B cell (primary cell): ENCODE measurements at regions not wholly inside any gene's neighbourhood (a gene's known extent, or its start where the extent isn't known, plus 50 kb on each side); places are given as distances from the start of the nearest gene placed in this dataset.

Experiments used
- ATAC-seq: fragments of 200-7000 bp; cut with Tn5 transposase; one replicate; pipeline ENCODE4 v1.10.0; 2021; ENCODE audit warnings: low read depth, mild to moderate bottlenecking, moderate number of reproducible peaks, moderate library complexity
- CTCF ChIA-PET: fragments of 350-600 bp; sonication (Branson Sonifier 250); formaldehyde crosslinking; loops from one replicate; lab custom pipeline; 2021; ENCODE audit warnings: antibody characterized with exemption, inconsistent platforms; lab: Charles Lee
- POLR2A ChIA-PET: fragments of 350-600 bp; sonication (Branson Sonifier 250); formaldehyde crosslinking; loops from one replicate; lab custom pipeline; 2021; ENCODE audit warnings: antibody characterized with exemption; lab: Charles Lee
- DNase-seq: peaks from one replicate; pipeline ENCODE4 v3.0.0; 2013
- H2AFZ ChIP-seq: 2 replicates; pipeline ENCODE4 v1.6.1; 2012; ENCODE audit warnings: mild to moderate bottlenecking, low read depth, low read length; ENCODE audit not compliant: insufficient read depth, poor library complexity, severe bottlenecking
- H3K27ac ChIP-seq, 2 donors: 1 replicate in 1 of 2; 2 replicates in 1 of 2; pipeline ENCODE4 v1.5.1; 2012 to 2013; ENCODE audit warnings: low read length in 2 of 2, mild to moderate bottlenecking in 2 of 2, moderate library complexity in 1 of 2
- H3K27me3 ChIP-seq, 4 experiments: fragments of 200-600 bp in 1 of 4; sonication (generic) in 1 of 4; replicated peaks in 1 of 4; 1 replicate in 2 of 4; 2 replicates in 2 of 4; pipeline versions ENCODE4 v1.6.1 to v1.7.0; 2013 to 2016; ENCODE audit warnings: low read length in 3 of 4, mild to moderate bottlenecking in 2 of 4, mixed read lengths in 1 of 4, moderate library complexity in 1 of 4; ENCODE audit not compliant: insufficient read depth in 4 of 4, control insufficient read depth in 3 of 4; ENCODE audit errors: control extremely low read depth in 1 of 4
- H3K36me3 ChIP-seq, 2 experiments: replicated peaks in 1 of 2; 1 replicate in 1 of 2; 2 replicates in 1 of 2; pipeline versions ENCODE4 v1.6.1 to v1.7.1; 2013; ENCODE audit warnings: low read length in 1 of 2; ENCODE audit not compliant: insufficient read depth in 2 of 2, control insufficient read depth in 1 of 2; ENCODE audit errors: control extremely low read depth in 1 of 2, extremely low read depth in 1 of 2
- H3K4me1 ChIP-seq, 2 donors: fragments of 200-600 bp in 1 of 2; sonication (generic) in 1 of 2; 1 replicate in 1 of 2; 2 replicates in 1 of 2; pipeline versions ENCODE4 v1.5.1 to v1.6.1; 2013 to 2017; ENCODE audit warnings: low read length in 2 of 2; ENCODE audit not compliant: control insufficient read depth in 2 of 2, insufficient read depth in 2 of 2
- H3K4me2 ChIP-seq: replicated peaks from 2 replicates; pipeline ENCODE3; 2012; ENCODE audit warnings: mild to moderate bottlenecking, low read depth, low read length; ENCODE audit not compliant: poor library complexity, severe bottlenecking
- H3K4me3 ChIP-seq, 5 experiments: fragments of 200-600 bp in 1 of 5; sonication (generic) in 1 of 5; 1 replicate in 3 of 5; 2 replicates in 2 of 5; pipeline versions ENCODE4 v1.5.1 to v1.7.0; 2011 to 2016; ENCODE audit warnings: low read length in 4 of 5, mild to moderate bottlenecking in 4 of 5, low read depth in 2 of 5, control low read depth in 1 of 5, moderate library complexity in 1 of 5; ENCODE audit not compliant: insufficient read depth in 1 of 5; ENCODE audit errors: control extremely low read depth in 1 of 5, extremely low read depth in 1 of 5
- H3K79me2 ChIP-seq: fragments of 200-600 bp; sonication (generic); one replicate; pipeline ENCODE4 v1.6.0; 2016; ENCODE audit warnings: low read length; ENCODE audit not compliant: control insufficient read depth, insufficient read depth
- H3K9ac ChIP-seq: fragments of 200-600 bp; sonication (generic); 2 replicates; pipeline ENCODE4 v1.6.1; 2017; ENCODE audit warnings: mild to moderate bottlenecking, low read length, moderate library complexity
- H3K9me3 ChIP-seq, 3 donors: one replicate each; pipeline versions ENCODE4 v1.6.1 to v1.7.1; 2013; ENCODE audit warnings: low read length in 2 of 3; ENCODE audit not compliant: control insufficient read depth in 2 of 3, insufficient read depth in 1 of 3; ENCODE audit errors: control extremely low read depth in 1 of 3
- H4K20me1 ChIP-seq: 2 replicates; pipeline ENCODE4 v1.6.0; 2012; ENCODE audit warnings: mild to moderate bottlenecking, low read length; ENCODE audit not compliant: insufficient read depth, control insufficient read depth, poor library complexity, severe bottlenecking
- H3K27ac Mint-ChIP-seq: one replicate; pipeline ENCODE4 v1.8.0; 2021; ENCODE audit warnings: mixed read lengths
- H3K27me3 Mint-ChIP-seq: one replicate; pipeline ENCODE4 v1.8.0; 2021; ENCODE audit warnings: mixed read lengths
- H3K4me1 Mint-ChIP-seq: one replicate; pipeline ENCODE4 v1.8.0; 2021; ENCODE audit warnings: mixed read lengths
- H3K4me3 Mint-ChIP-seq: one replicate; pipeline ENCODE4 v1.8.0; 2021; ENCODE audit warnings: mixed read lengths
- H3K9me3 Mint-ChIP-seq: one replicate; pipeline ENCODE4 v1.8.0; 2022; ENCODE audit warnings: mixed read lengths; ENCODE audit not compliant: insufficient read depth
- EZH2 ChIP-seq: IDR thresholded peaks from 2 replicates; pipeline ENCODE4 v1.6.1; 2012; ENCODE audit warnings: borderline replicate concordance, low read depth, mild to moderate bottlenecking, moderate library complexity, low read length; ENCODE audit not compliant: insufficient read depth, poor library complexity, severe bottlenecking
- WGBS: methylation state at CpG from one replicate; pipeline ENCODE4 v1.1.5; 2013; ENCODE audit warnings: missing lambda C conversion rate; ENCODE audit not compliant: insufficient coverage; 5-methylcytosine and 5-hydroxymethylcytosine counted together
- intact Hi-C: fragments of 100-400 bp; cut with micrococcal nuclease; formaldehyde crosslinking; loops from one replicate; pipeline ENCODE4 v1.10.0; 2022
- TF ChIP-seq, protein P1 (sequence below): fragments of 200-600 bp; IDR thresholded peaks from one replicate; pipeline ENCODE4 v1.8.0; 2022; ENCODE audit warnings: antibody characterized with exemption, mild to moderate bottlenecking

DNA sequence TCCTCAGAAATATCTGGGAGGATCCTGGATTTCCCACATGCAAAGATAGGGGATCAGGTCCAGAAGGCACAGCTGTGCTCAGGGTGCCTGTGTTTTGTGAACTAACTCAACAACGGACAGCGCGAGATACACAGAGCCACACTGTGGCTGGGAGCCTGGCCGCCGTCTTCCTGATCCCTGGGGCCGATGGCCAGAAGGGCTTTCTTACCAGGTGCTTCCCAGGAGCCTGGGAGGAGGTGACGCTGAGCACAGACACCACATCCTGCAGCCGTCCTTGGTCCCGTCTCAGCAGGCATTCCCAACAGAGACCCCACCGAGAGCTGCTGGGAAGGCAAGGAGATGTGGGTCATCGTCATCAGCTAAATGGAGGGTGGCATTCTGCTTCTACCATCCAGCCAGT lies 144.6 kb upstream of the AFDN start:
- no peaks in the 10 kb centered on the region for H3K79me2 ChIP-seq
- DNase-seq (no peak), ATAC-seq (no peak)
- no peak overlapping the region for H3K4me2 ChIP-seq
- no peak overlapping the region for H3K4me3 Mint-ChIP-seq
- peaks cover 17% of the 10 kb centered on the region for H3K4me1 Mint-ChIP-seq
- H3K4me3 ChIP-seq = no peak overlapping the region
- no peaks in the 10 kb centered on the region for H3K9me3 Mint-ChIP-seq
- H3K27ac Mint-ChIP-seq = no peak overlapping the region
- H4K20me1 ChIP-seq = no peaks in the 10 kb centered on the region
- POLR2A ChIA-PET = no interaction called here
- H3K27me3 ChIP-seq = peaks cover 0 to 53% (median 9%) of the 10 kb centered on the region in 4 experiments
- no peak overlapping the region for H3K27ac ChIP-seq
- peaks cover 0 to 13% (median 0%) of the 10 kb centered on the region in 3 donors for H3K9me3 ChIP-seq
- H3K9ac ChIP-seq = no peak overlapping the region
- TF ChIP-seq, protein P1, sequence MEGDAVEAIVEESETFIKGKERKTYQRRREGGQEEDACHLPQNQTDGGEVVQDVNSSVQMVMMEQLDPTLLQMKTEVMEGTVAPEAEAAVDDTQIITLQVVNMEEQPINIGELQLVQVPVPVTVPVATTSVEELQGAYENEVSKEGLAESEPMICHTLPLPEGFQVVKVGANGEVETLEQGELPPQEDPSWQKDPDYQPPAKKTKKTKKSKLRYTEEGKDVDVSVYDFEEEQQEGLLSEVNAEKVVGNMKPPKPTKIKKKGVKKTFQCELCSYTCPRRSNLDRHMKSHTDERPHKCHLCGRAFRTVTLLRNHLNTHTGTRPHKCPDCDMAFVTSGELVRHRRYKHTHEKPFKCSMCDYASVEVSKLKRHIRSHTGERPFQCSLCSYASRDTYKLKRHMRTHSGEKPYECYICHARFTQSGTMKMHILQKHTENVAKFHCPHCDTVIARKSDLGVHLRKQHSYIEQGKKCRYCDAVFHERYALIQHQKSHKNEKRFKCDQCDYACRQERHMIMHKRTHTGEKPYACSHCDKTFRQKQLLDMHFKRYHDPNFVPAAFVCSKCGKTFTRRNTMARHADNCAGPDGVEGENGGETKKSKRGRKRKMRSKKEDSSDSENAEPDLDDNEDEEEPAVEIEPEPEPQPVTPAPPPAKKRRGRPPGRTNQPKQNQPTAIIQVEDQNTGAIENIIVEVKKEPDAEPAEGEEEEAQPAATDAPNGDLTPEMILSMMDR = no peak
- TF ChIP-seq EZH2 = no peak
- no peaks in the 10 kb centered on the region for H3K36me3 ChIP-seq
- WGBS = 96% methylated on average over 11 of the region's 11 CpGs
- H3K4me1 ChIP-seq = peaks cover 0 to 5% of the 10 kb centered on the region in 2 donors
- intact Hi-C loops = no loop called here
- CTCF ChIA-PET = interaction anchor here (0.6 kb wide), 1 partner anchor 217 kb away, joined by 3 read pairs; no protein-coding TSS in a partner anchor
- H2AFZ ChIP-seq = no peak overlapping the region
- peaks cover 66% of the 10 kb centered on the region for H3K27me3 Mint-ChIP-seq

DNA sequence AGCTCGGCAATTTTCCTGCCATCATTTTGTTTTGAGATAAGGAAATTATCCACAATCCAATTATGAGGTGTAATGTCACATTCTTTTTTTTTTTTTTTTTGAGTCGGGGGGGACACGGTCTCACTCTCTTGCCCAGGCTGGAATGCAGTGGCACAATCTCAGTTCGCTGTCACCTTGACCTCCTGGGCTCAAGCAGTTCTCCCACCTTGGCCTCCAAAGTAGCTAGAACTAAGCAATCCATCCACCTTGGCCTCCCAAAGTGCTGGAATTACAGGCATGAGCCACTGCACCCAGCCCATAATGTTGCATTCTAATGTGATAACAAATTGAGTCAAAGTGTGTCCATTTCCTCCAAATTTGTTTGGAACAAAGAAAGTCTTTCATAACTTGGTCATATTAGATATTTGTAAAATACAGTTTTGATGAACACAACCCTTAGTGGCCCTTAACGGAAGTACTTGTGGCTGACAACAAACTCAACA lies 144.1 kb upstream of the AFDN start:
- H3K9me3 ChIP-seq = peaks cover 0 to 14% (median 0%) of the 10 kb centered on the region in 3 donors
- H3K4me3 Mint-ChIP-seq = no peak overlapping the region
- peaks cover 17% of the 10 kb centered on the region for H3K4me1 Mint-ChIP-seq
- H3K27me3 Mint-ChIP-seq = peaks cover 65% of the 10 kb centered on the region
- H3K36me3 ChIP-seq = no peaks in the 10 kb centered on the region
- H3K27me3 ChIP-seq = peaks cover 0 to 50% (median 7%) of the 10 kb centered on the region in 4 experiments
- DNase-seq = no peak
- 88% methylated on average over 2 of the region's 5 CpGs for WGBS
- no peaks in the 10 kb centered on the region for H3K79me2 ChIP-seq
- POLR2A ChIA-PET = no interaction called here
- no peaks in the 10 kb centered on the region for H4K20me1 ChIP-seq
- H3K9me3 Mint-ChIP-seq = no peaks in the 10 kb centered on the region
- H3K4me3 ChIP-seq = no peak overlapping the region
- H2AFZ ChIP-seq = no peak overlapping the region
- H3K4me1 ChIP-seq = peaks cover 0 to 5% of the 10 kb centered on the region in 2 donors
- H3K27ac ChIP-seq = no peak overlapping the region
- TF ChIP-seq, protein P1 = no peak
- no peak for TF ChIP-seq EZH2
- no peak overlapping the region for H3K4me2 ChIP-seq
- no peak for ATAC-seq
- no peak overlapping the region for H3K9ac ChIP-seq
- H3K27ac Mint-ChIP-seq = no peak overlapping the region
- intact Hi-C loops = no loop called here
- CTCF ChIA-PET = interaction anchor here (0.6 kb wide), 1 partner anchor 217 kb away, joined by 3 read pairs; no protein-coding TSS in a partner anchor
